Stimulated activated CD4-positive, alpha-beta T cell treated with anti-CD3 and anti-CD28 coated beads, Interleukin-12 subunit alpha, Interleukin-12 subunit beta, amount 100 ng/mL, for 48 hours (primary cell): ENCODE measurements at regions not wholly inside any gene's neighbourhood (a gene's known extent, or its start where the extent isn't known, plus 50 kb on each side); places are given as distances from the start of the nearest gene placed in this dataset.

Experiments used
- DNase-seq, 3 donors: peaks; one replicate each; pipeline ENCODE4 v3.0.0-alpha.2; 2020; ENCODE audit warnings: low read depth in 2 of 3, low spot score in 1 of 3

GRCh38 chr1:5548266-5548665 is 444.0 kb downstream of the NPHP4 start:
- DNase-seq, result no peak

GRCh38 chr1:5543235-5543634 is 449.0 kb downstream of the NPHP4 start:
- DNase-seq, result no peak

- DNase-seq, result no peak
Measured at GRCh38 chr1:5532811-5533210, 459.4 kb downstream of the NPHP4 start.

- DNase-seq, result no peak
Measured at GRCh38 chr1:5526822-5527551, 465.2 kb downstream of the NPHP4 start.

- no peak for DNase-seq
Measured at GRCh38 chr1:5526385-5526750, 465.9 kb downstream of the NPHP4 start.

- DNase-seq, result no peak
Measured at GRCh38 chr1:5525597-5526384, 466.4 kb downstream of the NPHP4 start.

GRCh38 chr1:5522531-5523145 is 469.6 kb downstream of the NPHP4 start:
- no peak for DNase-seq

GRCh38 chr1:5519366-5520135 is 472.7 kb downstream of the NPHP4 start:
- DNase-seq, result no peak

GRCh38 chr1:5516756-5517155 is 475.5 kb downstream of the NPHP4 start:
- no peak for DNase-seq

- DNase-seq, result no peak
Measured at GRCh38 chr1:5515501-5515900, 476.7 kb downstream of the NPHP4 start.

- DNase-seq, result peak; percentile 55 to 66 (median 64)
Measured at GRCh38 chr1:5514527-5515183, 477.6 kb downstream of the NPHP4 start.

- no peak for DNase-seq
Measured at GRCh38 chr1:5513846-5514526, 478.2 kb downstream of the NPHP4 start.

- no peak for DNase-seq
Measured at GRCh38 chr1:5513179-5513578, 479.0 kb downstream of the NPHP4 start.

- DNase-seq, result no peak
Measured at GRCh38 chr1:5511381-5512097, 480.7 kb downstream of the NPHP4 start.

- peak; percentile 40 to 65 (median 47) for DNase-seq
Measured at GRCh38 chr1:5509664-5510452, 482.4 kb downstream of the NPHP4 start.

GRCh38 chr1:5508669-5509330 is 483.4 kb downstream of the NPHP4 start:
- DNase-seq, result no peak

GRCh38 chr1:5507340-5507739 is 484.9 kb downstream of the NPHP4 start:
- no peak for DNase-seq

- DNase-seq, result no peak
Measured at GRCh38 chr1:5506634-5507033, 485.6 kb downstream of the NPHP4 start.
